ENCODE measurements at regions not wholly inside any gene's neighbourhood (a gene's known extent, or its start where the extent isn't known, plus 50 kb on each side); places are given as distances from the start of the nearest gene placed in this dataset.
A peak's percentile ranks its signal among the peaks of the same experiment; 100 is the strongest.
"Not testable (repeated sequence)": the region's sequence is repeated elsewhere in the genome, so short reads cannot be mapped to it uniquely, and the experiment has no call there.

DNA sequence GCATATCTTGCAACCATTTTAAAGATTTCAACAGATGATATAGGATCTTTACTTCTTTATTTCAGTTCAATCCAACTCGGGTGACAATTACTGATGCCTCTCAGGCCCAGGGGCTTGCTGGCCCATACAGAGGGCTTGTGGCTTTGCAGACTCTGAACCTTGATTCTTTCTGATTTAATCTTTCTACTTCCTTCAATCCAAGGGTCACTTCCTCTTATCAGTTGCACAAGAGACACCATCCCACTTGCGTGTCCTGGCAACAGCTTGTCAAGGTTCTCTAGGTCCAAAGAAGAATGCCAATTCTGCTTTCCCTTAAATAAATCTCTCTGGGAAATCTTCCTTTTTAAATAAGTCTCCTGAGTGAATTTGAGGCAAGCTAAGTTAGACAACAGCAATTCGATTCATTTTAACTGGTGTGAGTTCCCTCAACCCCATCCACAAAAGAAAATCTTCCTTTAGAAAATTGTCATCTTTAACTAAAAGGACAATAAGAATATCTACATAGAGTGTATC lies 75.1 kb upstream of the KIF2A start:
- not testable (repeated sequence) for DNase-seq (ENCODE audit: low read depth)

DNA sequence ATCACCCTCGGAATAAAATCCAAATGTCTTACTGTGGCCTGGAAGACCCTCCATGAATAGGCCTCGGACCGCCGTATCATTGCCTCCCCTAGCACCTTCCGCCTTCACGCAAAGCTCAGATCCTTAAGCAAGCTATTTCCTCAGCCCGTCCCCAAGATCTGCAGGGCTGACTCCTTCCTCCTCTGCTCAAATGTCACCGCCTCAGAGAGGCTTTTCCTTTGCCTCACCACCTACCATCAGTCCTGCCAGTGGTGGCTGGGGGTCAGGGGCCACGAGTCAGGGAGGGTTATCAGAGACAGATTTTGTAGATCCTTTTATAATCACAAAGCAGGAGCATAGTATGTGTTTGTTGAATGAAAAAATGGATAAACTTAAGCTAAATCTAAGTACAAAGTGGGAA lies 74.4 kb upstream of the KIF2A start:
- DNase-seq (ENCODE audit: low read depth): no peak

DNA sequence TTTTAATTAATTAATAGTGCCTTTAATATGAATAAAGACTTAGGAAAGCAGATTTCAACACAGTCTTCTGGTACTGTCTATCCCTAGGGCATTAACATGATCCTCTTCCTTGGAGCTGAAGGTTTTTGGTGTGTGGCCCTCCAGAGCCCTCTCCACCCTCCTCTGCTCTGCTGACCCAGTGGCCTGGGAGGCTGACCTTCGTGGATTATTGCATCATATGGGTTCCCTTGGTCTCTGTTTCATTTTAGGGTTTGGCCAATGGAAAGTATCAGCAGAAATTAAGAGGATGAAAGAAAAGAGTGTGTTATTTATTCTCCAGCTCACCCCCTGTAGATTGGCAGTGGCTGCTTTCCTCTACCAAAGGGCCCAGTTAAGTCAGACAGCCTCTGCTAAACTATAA lies 73.8 kb upstream of the KIF2A start:
- not testable (repeated sequence) for DNase-seq (ENCODE audit: low read depth)

DNA sequence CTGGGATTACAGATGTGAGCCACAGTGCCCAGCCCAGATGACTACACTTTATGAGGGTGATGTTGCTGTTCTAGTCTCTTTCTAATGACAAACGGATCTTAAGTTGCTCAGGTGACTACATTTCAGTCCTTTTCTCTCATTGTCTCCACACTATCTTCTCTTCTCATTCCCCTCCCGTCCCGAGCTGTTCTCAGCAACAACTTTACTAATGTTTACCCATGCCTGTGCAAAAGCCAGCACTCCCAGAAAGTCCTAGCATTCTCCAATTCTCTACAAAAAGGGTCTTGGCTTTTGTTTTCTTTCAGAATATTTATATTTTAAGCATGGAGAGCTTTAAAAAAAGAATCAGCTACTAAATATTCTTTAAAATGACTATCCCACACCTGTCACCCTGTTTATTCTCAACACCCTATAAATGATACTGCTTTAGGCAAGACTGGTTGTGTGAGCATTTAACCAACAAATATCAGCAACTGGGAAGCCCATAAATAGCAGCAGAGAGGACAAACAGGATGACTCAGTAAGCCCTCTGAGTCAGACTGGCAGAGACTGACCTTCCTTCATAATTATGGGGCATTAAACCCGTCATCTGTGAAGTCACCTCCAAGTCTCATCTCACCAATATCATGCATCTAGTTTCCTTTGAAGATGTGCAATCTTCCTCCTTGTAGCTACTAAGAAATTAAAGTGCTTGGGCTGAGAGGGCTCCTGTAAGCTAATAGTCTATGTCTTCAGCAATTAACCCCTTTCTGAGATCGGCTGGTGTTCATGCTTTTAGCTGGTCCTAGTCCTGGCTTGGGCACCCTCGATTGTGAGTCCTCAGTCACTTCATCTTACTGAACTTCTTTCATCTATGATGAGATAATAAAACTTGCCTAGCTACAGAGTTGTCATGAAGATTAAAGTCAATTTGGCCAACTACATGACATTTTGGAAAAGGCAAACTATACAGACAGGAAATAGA lies 72.6 kb upstream of the KIF2A start:
- peak; percentile 50 for DNase-seq (ENCODE audit: low read depth)

DNA sequence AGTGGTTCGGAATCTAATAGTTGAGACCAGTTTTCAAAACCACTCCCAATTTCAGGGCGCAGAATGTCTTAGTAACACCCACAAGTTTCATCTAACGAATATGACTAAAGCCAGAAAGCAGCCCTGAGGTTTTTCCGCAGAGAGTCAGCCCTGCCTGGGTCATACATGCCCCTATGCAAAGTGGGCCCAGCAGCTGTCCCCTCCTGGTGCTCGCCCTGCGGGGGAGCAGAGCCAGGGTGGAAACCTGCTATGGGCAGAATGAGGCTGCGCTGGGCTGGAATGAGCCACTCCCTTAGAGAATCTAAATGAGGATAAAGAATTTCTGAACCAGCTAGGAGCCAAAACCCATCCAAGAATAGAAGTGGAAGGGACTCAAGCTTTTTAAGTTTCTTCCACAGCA lies 69.4 kb upstream of the KIF2A start:
- not testable (repeated sequence) for DNase-seq (ENCODE audit: low read depth)

DNA sequence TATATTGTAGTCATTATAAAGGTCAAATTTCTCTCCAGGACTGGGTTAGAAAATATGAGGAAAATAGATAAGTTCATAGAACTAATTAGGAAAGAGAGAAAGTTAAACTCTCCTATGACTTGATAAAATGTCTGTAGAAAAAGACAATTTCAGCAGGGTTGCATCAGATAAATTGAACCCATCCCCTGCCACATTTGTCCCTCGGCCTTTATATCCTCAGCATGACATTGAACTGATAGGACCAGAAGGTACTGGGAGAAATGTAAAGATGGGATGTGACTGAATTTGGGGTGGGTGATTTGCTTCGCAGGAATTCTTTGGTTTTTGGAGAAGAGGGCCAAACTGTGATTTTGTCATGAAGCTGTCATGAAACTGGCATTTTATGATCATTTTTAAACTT lies 68.1 kb upstream of the KIF2A start:
- not testable (repeated sequence) for DNase-seq (ENCODE audit: low read depth)

DNA sequence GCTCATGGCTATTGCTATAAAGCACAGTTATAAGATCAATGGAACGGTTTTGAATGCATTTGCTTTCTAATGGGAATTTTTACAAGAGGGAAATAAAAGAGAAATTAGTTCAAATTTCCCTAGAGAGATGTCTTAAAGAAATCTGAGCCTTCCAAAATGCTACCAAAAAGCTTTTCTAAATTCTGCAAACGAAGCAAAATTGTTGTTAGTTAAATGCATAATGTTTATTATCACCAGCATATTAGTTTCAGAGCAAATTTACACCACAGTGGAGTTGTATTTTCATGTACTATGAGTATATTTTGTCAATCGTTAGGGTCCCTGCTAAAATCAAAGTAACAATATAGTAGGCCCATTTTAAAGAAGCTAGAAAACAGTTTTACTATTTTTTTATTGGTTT lies 67.4 kb upstream of the KIF2A start:
- not testable (repeated sequence) for DNase-seq (ENCODE audit: low read depth)

DNA sequence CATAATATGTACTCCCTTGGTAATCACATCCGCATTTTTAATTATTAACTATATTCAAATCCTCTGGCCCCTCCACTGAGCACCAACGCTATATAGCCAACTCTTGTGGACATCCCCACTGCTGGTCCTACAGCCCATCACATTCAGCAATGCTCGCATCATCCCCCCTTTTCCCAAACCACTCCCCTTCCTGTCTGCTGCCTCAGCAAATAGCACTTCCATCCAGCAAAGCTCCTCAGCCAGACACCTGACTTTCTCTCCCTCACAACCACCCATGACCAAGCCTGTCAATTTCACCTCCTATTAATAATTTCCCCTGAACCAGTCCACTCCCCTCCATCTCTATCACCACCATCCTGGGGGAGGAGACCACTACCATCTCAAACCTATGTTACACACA lies 65.5 kb upstream of the KIF2A start:
- DNase-seq (ENCODE audit: low read depth): not testable (repeated sequence)

DNA sequence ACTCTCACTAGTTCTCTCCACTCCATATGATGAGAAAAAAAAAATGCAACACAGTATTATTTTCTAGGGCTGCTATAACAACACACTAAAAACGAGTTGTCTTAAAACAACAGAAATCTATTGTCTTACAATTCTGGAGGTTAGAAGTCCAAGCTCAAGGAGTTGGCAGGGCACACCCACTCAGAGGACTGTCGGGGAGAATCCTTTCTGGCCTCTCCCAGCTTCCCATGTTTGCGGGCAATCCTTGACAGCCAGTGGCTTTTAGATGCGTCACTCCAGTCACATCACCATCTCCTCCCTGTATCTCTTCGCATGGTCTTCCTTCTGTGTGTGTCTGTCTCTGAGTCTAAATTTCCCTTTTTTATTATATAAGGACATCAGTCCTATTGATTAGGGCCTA lies 64.0 kb upstream of the KIF2A start:
- not testable (repeated sequence) for DNase-seq (ENCODE audit: low read depth)

DNA sequence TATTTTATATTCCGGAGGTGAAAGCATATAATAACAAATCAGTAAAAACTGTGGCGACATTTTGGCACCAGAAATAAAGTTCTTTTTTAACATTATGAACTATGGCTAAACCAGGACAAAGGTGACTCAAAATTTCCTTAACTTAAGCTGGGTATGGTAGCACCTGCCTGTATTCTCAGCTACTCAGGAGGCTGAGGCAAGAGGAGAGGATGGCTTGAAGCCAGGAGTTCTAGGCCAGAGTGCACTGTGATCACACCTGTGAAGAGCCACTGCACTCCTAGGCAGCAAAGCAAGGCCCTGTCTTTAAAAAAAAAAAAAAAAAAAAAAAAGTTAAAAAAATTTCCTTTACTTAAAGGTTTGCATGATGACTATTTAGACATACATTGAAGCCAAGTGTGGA lies 63.0 kb upstream of the KIF2A start:
- DNase-seq (ENCODE audit: low read depth): not testable (repeated sequence)

DNA sequence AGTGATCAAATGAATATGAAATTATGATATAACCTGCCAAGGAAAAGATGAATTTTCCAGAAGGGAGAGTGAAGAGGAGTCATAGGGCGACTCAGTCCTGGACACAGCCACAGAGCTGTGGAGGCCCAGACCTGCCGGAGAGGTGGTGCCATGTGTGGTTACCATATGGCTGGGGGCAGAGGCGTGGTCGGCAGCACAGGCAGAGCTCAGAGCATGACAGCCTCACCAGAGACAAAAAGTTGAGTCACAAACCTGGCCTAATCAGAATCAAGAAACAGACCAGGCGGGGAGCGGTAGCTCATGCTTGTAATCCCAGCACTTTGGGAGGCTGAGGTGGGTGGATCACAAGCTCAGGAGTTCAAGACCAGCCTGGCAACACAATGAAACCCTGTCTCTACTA lies 57.8 kb upstream of the KIF2A start:
- not testable (repeated sequence) for DNase-seq (ENCODE audit: low read depth)

DNA sequence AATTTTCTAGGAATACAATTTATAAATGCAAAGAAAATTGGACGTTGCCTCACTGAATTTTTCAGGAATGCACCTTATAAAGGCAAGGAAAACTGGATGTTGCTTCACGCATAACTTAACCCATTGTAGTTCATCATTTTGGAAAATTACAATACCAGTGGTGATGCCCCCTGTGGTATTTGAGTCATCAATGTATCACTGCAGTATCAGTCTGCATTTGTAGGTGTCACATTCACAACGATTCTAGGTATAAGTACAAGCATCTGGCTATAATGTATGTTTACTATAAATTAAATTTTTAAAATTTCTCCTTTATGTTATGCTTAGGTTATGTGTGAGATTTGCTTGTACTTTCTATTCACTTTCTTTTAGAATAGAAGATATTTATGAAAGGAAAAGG lies 55.9 kb upstream of the KIF2A start:
- not testable (repeated sequence) for DNase-seq (ENCODE audit: low read depth)

DNA sequence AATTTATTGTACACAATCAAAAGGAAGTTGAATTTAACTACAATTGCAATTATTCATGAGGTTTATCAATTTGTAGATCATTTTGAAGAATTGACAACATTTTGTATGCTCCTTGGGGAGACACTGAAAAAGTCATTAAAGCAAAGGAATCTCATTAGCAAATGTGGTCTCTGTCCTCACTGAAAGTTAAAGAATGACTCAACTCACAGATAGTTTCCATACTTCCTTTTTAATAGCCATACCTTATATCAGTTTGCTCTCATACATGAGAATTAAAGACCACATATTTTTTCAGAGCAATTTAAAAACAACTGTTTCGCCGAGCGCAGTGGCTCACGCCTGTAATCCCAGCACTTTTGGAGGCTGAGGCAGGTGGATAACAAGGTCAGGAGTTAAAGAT lies 55.1 kb upstream of the KIF2A start:
- DNase-seq (ENCODE audit: low read depth): not testable (repeated sequence)

DNA sequence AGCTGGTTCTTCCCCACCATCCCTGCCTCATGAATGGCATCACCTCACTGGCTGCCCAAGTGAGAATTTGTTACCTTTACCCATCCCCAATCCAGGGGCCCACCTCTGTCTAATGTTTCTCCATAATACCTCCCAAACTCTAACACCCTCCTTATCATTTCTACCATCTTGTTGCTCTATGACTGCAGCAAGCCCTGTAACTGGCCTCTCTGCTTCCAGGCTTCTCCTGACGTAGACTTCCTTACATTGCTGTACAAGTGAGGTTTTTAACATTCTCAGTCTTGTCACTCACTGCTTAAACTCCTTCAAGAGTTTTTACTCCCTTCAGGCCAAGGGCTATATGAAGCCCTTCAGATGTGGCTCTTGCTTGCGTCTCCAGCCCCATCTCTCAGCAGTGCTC lies 53.5 kb upstream of the KIF2A start:
- DNase-seq (ENCODE audit: low read depth): not testable (repeated sequence)

DNA sequence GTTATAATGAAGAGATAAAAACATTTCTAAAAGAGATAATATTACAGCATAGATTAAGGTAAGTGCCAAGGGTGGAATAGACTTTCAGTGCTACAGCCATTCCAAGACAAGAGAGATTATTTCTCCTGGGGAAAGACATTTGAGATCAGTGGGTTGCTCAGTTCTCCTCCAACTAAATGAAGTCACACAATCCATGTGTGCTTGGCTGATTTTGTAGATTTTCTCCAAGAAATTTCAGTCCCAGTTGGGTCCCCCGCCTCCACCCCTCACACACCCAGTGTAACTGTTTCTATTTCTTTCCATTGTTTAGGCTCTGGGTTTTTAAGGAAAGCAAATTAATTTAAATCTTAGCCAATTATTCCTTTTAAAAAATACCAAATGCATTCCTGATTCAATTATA lies 50.5 kb upstream of the KIF2A start:
- DNase-seq (ENCODE audit: low read depth): not testable (repeated sequence)

DNA sequence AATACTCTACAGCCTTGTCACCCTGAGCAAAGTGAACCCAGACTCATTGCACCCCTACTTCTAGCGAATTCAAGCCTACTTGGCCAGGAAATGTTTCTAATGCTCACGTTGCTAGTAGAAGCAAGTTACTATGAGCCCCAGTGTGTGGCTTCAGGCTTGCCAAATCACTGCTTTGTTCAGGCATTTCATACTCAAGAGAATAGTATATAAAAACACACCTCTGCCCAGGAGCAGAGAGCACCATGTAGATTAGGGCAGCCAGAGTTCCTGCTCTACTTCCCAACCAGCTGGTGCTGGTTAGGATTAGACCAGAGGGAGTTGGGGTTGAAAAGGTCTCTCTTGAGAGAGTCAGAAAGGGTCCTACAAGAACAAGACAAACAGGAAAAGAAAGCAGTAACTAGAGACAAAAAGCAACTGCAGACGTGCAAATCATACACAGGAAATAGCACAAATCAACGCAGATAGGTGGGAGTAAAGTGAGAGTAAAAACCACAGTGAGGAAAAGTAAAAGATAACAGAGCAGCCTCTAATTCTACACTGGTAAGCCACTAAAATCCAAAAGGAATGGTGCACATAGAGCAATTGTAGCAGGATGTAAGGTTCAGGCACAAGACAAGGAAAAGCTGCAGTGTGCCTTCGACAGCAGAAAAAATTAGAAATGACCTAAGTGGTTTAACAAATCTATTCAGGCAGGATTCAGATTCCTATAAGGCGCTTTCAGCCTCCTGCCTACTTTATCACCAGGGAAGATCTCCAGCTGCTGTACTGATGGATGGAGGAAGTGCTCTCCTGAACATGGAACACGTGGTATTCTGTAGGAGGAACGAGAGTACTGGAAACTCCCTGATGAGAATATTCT lies 49.6 kb upstream of the KIF2A start:
- no peak for DNase-seq (ENCODE audit: low read depth)

Data from iris pigment epithelial cell (primary cell).